H1 (cell line): ENCODE measurements at regions not wholly inside any gene's neighbourhood (a gene's known extent, or its start where the extent isn't known, plus 50 kb on each side); places are given as distances from the start of the nearest gene placed in this dataset.

Source experiments
- EP300 ChIP-seq, 2 experiments: IDR thresholded peaks; 1 replicate in 1 of 2; 2 replicates in 1 of 2; pipeline ENCODE4 v1.6.1; 2011 to 2012; ENCODE audit warnings: low read depth in 2 of 2, low read length in 2 of 2, mild to moderate bottlenecking in 2 of 2, borderline replicate concordance in 1 of 2, inconsistent platforms in 1 of 2, moderate library complexity in 1 of 2
- FOSL1 ChIP-seq: IDR thresholded peaks from 2 replicates; pipeline ENCODE4 v1.6.1; 2011; ENCODE audit warnings: mild to moderate bottlenecking, low read depth, low read length, moderate library complexity; ENCODE audit not compliant: insufficient read depth
- RAD21 ChIP-seq, 2 experiments: IDR thresholded peaks in 1 of 2; conservative IDR thresholded peaks in 1 of 2; 2 replicates each; pipeline ENCODE4 v1.6.1; 2011; ENCODE audit warnings: low read depth in 2 of 2, low read length in 2 of 2, improper control_type of control experiment in 1 of 2, inconsistent platforms in 1 of 2, mild to moderate bottlenecking in 1 of 2, moderate library complexity in 1 of 2
- RFX5 ChIP-seq: IDR thresholded peaks from 2 replicates; pipeline ENCODE4 v1.6.1; 2011; ENCODE audit warnings: low read depth, low read length, improper control_type of control experiment, borderline replicate concordance
- SAP30 ChIP-seq: fragments of 300-600 bp; sonication (generic); IDR thresholded peaks from 2 replicates; pipeline ENCODE4 v1.7.1; 2012; ENCODE audit warnings: low read length, moderate library complexity, mild to moderate bottlenecking, inconsistent platforms; ENCODE audit not compliant: insufficient read depth, insufficient replicate concordance
- SP1 ChIP-seq: IDR thresholded peaks from 2 replicates; pipeline ENCODE4 v1.6.1; 2011; ENCODE audit warnings: low read depth, low read length
- SRF ChIP-seq: IDR thresholded peaks from 2 replicates; pipeline ENCODE4 v1.6.1; 2011; ENCODE audit warnings: mild to moderate bottlenecking, low read depth, low read length, moderate library complexity
- SUZ12 ChIP-seq: fragments of 200-600 bp; sonication (generic); IDR thresholded peaks from 2 replicates; pipeline ENCODE4 v1.6.1; 2012; ENCODE audit warnings: mild to moderate bottlenecking, inconsistent platforms, low read length, moderate library complexity, mixed read lengths
- YY1 ChIP-seq: IDR thresholded peaks from 2 replicates; pipeline ENCODE4 v1.6.1; 2011; ENCODE audit warnings: low read depth, mild to moderate bottlenecking, low read length
- TF ChIP-seq, protein P1 (sequence below): fragments of 300-600 bp; sonication (generic); IDR thresholded peaks from 2 replicates; pipeline ENCODE4 v1.7.1; 2012; ENCODE audit warnings: low read length, moderate library complexity, mild to moderate bottlenecking, inconsistent platforms; ENCODE audit not compliant: insufficient replicate concordance

DNA sequence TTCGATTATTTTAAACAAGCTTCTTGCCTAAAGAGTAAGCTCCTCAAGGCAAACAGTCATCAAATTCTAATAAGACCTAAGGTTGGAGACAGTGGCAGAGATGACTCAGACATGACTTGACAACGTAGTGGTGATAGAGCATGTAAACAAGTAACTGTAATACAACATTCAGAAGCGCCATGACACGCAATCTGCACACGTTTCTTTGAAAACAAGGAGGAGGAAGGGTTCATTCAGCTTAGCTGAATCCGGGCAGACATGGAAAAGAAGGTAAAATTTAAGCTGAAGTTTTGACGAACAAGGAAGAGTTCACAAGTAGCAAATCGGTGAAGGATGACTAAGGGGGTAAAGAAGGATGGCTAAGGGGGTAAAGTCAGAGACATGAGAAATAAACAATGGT lies 152.4 kb upstream of the ZC3H12C start (continued):
- TF ChIP-seq, protein P1, sequence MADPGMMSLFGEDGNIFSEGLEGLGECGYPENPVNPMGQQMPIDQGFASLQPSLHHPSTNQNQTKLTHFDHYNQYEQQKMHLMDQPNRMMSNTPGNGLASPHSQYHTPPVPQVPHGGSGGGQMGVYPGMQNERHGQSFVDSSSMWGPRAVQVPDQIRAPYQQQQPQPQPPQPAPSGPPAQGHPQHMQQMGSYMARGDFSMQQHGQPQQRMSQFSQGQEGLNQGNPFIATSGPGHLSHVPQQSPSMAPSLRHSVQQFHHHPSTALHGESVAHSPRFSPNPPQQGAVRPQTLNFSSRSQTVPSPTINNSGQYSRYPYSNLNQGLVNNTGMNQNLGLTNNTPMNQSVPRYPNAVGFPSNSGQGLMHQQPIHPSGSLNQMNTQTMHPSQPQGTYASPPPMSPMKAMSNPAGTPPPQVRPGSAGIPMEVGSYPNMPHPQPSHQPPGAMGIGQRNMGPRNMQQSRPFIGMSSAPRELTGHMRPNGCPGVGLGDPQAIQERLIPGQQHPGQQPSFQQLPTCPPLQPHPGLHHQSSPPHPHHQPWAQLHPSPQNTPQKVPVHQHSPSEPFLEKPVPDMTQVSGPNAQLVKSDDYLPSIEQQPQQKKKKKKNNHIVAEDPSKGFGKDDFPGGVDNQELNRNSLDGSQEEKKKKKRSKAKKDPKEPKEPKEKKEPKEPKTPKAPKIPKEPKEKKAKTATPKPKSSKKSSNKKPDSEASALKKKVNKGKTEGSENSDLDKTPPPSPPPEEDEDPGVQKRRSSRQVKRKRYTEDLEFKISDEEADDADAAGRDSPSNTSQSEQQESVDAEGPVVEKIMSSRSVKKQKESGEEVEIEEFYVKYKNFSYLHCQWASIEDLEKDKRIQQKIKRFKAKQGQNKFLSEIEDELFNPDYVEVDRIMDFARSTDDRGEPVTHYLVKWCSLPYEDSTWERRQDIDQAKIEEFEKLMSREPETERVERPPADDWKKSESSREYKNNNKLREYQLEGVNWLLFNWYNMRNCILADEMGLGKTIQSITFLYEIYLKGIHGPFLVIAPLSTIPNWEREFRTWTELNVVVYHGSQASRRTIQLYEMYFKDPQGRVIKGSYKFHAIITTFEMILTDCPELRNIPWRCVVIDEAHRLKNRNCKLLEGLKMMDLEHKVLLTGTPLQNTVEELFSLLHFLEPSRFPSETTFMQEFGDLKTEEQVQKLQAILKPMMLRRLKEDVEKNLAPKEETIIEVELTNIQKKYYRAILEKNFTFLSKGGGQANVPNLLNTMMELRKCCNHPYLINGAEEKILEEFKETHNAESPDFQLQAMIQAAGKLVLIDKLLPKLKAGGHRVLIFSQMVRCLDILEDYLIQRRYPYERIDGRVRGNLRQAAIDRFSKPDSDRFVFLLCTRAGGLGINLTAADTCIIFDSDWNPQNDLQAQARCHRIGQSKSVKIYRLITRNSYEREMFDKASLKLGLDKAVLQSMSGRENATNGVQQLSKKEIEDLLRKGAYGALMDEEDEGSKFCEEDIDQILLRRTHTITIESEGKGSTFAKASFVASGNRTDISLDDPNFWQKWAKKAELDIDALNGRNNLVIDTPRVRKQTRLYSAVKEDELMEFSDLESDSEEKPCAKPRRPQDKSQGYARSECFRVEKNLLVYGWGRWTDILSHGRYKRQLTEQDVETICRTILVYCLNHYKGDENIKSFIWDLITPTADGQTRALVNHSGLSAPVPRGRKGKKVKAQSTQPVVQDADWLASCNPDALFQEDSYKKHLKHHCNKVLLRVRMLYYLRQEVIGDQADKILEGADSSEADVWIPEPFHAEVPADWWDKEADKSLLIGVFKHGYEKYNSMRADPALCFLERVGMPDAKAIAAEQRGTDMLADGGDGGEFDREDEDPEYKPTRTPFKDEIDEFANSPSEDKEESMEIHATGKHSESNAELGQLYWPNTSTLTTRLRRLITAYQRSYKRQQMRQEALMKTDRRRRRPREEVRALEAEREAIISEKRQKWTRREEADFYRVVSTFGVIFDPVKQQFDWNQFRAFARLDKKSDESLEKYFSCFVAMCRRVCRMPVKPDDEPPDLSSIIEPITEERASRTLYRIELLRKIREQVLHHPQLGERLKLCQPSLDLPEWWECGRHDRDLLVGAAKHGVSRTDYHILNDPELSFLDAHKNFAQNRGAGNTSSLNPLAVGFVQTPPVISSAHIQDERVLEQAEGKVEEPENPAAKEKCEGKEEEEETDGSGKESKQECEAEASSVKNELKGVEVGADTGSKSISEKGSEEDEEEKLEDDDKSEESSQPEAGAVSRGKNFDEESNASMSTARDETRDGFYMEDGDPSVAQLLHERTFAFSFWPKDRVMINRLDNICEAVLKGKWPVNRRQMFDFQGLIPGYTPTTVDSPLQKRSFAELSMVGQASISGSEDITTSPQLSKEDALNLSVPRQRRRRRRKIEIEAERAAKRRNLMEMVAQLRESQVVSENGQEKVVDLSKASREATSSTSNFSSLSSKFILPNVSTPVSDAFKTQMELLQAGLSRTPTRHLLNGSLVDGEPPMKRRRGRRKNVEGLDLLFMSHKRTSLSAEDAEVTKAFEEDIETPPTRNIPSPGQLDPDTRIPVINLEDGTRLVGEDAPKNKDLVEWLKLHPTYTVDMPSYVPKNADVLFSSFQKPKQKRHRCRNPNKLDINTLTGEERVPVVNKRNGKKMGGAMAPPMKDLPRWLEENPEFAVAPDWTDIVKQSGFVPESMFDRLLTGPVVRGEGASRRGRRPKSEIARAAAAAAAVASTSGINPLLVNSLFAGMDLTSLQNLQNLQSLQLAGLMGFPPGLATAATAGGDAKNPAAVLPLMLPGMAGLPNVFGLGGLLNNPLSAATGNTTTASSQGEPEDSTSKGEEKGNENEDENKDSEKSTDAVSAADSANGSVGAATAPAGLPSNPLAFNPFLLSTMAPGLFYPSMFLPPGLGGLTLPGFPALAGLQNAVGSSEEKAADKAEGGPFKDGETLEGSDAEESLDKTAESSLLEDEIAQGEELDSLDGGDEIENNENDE = no peak
- TF ChIP-seq FOSL1 (no peak), YY1 (no peak), SP1 (no peak), SUZ12 (no peak), RAD21 (IDR thresholded peaks at IDR 0.05 in 1 of 2, conservative IDR thresholded peaks at IDR 0.05 in 1 of 2; ENCODE audit: low read depth in 2 of 2, low read length in 2 of 2) (no peak), RFX5 (no peak), SRF (no peak), EP300 (IDR thresholded peaks at IDR 0.05; ENCODE audit: borderline replicate concordance in 1 of 2, low read depth in 2 of 2, low read length in 2 of 2) (no peak), SAP30 (no peak)
